ENCODE measurements at regions not wholly inside any gene's neighbourhood (a gene's known extent, or its start where the extent isn't known, plus 50 kb on each side); places are given as distances from the start of the nearest gene placed in this dataset.
"Not testable (repeated sequence)": the region's sequence is repeated elsewhere in the genome, so short reads cannot be mapped to it uniquely, and the experiment has no call there.

DNA sequence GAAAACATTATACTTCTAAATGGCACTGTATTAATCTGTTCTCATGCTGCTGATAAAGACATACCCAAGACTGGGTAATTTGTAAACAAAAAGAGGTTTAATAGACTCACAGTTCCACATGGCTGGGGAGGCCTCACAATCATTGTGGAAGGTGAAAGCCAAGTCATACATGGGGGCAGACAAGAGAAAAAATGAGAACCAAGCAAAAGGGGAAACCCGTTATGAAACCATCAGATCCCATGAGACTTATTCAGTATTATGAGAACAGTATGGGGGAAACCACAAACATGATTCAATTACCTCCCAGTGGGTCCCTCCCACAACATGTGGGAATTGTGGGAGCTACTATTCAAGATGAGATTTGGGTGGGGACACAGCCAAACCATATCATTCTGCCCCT is 408.3 kb downstream of the BMP2 start:
- not testable (repeated sequence) for TF ChIP-seq POLR2A, POLR2AphosphoS5 (IDR thresholded peaks at IDR 0.05)
- TF ChIP-seq, protein P1, sequence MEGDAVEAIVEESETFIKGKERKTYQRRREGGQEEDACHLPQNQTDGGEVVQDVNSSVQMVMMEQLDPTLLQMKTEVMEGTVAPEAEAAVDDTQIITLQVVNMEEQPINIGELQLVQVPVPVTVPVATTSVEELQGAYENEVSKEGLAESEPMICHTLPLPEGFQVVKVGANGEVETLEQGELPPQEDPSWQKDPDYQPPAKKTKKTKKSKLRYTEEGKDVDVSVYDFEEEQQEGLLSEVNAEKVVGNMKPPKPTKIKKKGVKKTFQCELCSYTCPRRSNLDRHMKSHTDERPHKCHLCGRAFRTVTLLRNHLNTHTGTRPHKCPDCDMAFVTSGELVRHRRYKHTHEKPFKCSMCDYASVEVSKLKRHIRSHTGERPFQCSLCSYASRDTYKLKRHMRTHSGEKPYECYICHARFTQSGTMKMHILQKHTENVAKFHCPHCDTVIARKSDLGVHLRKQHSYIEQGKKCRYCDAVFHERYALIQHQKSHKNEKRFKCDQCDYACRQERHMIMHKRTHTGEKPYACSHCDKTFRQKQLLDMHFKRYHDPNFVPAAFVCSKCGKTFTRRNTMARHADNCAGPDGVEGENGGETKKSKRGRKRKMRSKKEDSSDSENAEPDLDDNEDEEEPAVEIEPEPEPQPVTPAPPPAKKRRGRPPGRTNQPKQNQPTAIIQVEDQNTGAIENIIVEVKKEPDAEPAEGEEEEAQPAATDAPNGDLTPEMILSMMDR (IDR thresholded peaks at IDR 0.05): not testable (repeated sequence)
